Activated naive CD4-positive, alpha-beta T cell treated with anti-CD3 and anti-CD28 coated beads, Interleukin-2, amount 50 U/mL, for 72 hours (primary cell): ENCODE measurements at regions not wholly inside any gene's neighbourhood (a gene's known extent, or its start where the extent isn't known, plus 50 kb on each side); places are given as distances from the start of the nearest gene placed in this dataset.

Source experiments
- ATAC-seq, 2 donors: fragments of 150-1000 bp; cut with Tn5 transposase; 2 replicates each; pipeline ENCODE4 v1.10.0; 2021; ENCODE audit warnings: mild to moderate bottlenecking in 2 of 2, moderate library complexity in 2 of 2
- DNase-seq, 2 donors: peaks; one replicate each; pipeline ENCODE4 v3.0.0; 2021 to 2022; ENCODE audit warnings: low spot score in 2 of 2
- H3K27ac Mint-ChIP-seq, 2 donors: one replicate each; pipeline ENCODE4 v1.8.0; 2022; ENCODE audit warnings: mild to moderate bottlenecking in 2 of 2, mixed read lengths in 2 of 2
- H3K36me3 Mint-ChIP-seq, 2 donors: one replicate each; pipeline ENCODE4 v1.8.0; 2022; ENCODE audit warnings: mixed read lengths in 2 of 2
- H3K9me3 Mint-ChIP-seq, 2 donors: one replicate each; pipeline ENCODE4 v1.8.0; 2022; ENCODE audit warnings: mixed read lengths in 2 of 2

GRCh38 chr9:80560976-80561375 is 989.2 kb downstream of the TLE4 start:
- DNase-seq: no peak
- Mint-ChIP-seq H3K36me3 (no peaks in the 10 kb centered on the region), H3K9me3 (peaks cover 6 to 10% of the 10 kb centered on the region in 2 donors), H3K27ac (no peak overlapping the region)
- ATAC-seq: no peak

- H3K9me3 Mint-ChIP-seq: peaks cover 0 to 3% of the 10 kb centered on the region in 2 donors
- ATAC-seq: no peak
- no peak overlapping the region for H3K27ac Mint-ChIP-seq
- no peak for DNase-seq
- no peaks in the 10 kb centered on the region for H3K36me3 Mint-ChIP-seq
Observed at GRCh38 chr9:80557256-80557655, 985.5 kb downstream of the TLE4 start.

- no peaks in the 10 kb centered on the region for H3K36me3 Mint-ChIP-seq
- H3K27ac Mint-ChIP-seq: no peak overlapping the region
- DNase-seq (no peak), ATAC-seq (no peak)
- peaks cover 0 to 3% of the 10 kb centered on the region in 2 donors for H3K9me3 Mint-ChIP-seq
Observed at GRCh38 chr9:80556631-80557030, 984.9 kb downstream of the TLE4 start.

- Mint-ChIP-seq H3K27ac (no peak overlapping the region), H3K36me3 (no peaks in the 10 kb centered on the region), H3K9me3 (peaks cover 0 to 3% of the 10 kb centered on the region in 2 donors)
- ATAC-seq: no peak
- DNase-seq: no peak
Observed at GRCh38 chr9:80555782-80556325, 984.1 kb downstream of the TLE4 start.

DNA sequence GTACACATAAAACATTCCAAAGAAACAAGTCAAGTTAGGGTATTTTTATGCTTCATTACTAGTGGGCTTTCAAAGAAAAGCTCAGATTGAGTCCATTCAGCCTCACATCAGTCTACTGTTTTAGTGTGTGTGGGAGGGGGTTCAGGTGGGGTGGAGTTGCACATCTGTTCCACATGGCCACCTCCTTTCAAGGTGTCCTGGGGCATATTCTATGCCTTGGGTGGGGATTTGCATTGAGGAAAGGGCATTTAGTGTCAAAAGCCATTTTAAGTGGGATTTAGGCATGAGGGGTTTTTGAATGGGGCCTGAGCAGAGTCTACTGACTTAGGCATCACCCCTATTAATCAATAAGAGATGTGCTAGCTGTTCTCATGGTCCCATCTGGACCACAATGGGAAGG is 983.1 kb downstream of the TLE4 start:
- H3K27ac Mint-ChIP-seq: no peak overlapping the region
- no peaks in the 10 kb centered on the region for H3K36me3 Mint-ChIP-seq
- DNase-seq: no peak
- ATAC-seq: no peak
- H3K9me3 Mint-ChIP-seq: peaks cover 0 to 3% of the 10 kb centered on the region in 2 donors

GRCh38 chr9:80554301-80554700 is 982.5 kb downstream of the TLE4 start:
- no peak overlapping the region for H3K27ac Mint-ChIP-seq
- no peak for ATAC-seq
- H3K36me3 Mint-ChIP-seq: no peaks in the 10 kb centered on the region
- peaks cover 0 to 3% of the 10 kb centered on the region in 2 donors for H3K9me3 Mint-ChIP-seq
- no peak for DNase-seq

- Mint-ChIP-seq H3K36me3 (no peaks in the 10 kb centered on the region), H3K27ac (no peak overlapping the region), H3K9me3 (peaks cover 0 to 4% of the 10 kb centered on the region in 2 donors)
- ATAC-seq (no peak), DNase-seq (no peak)
Observed at GRCh38 chr9:80552931-80553330, 981.2 kb downstream of the TLE4 start.

- Mint-ChIP-seq H3K27ac (no peak overlapping the region), H3K36me3 (no peaks in the 10 kb centered on the region), H3K9me3 (peaks cover 3 to 4% of the 10 kb centered on the region in 2 donors)
- no peak for DNase-seq
- ATAC-seq: no peak
Observed at GRCh38 chr9:80550181-80550580, 978.4 kb downstream of the TLE4 start.

GRCh38 chr9:80547613-80548012 is 975.8 kb downstream of the TLE4 start:
- ATAC-seq: no peak
- no peak for DNase-seq
- Mint-ChIP-seq H3K9me3 (peaks cover 3 to 4% of the 10 kb centered on the region in 2 donors), H3K36me3 (no peaks in the 10 kb centered on the region), H3K27ac (no peak overlapping the region)

DNA sequence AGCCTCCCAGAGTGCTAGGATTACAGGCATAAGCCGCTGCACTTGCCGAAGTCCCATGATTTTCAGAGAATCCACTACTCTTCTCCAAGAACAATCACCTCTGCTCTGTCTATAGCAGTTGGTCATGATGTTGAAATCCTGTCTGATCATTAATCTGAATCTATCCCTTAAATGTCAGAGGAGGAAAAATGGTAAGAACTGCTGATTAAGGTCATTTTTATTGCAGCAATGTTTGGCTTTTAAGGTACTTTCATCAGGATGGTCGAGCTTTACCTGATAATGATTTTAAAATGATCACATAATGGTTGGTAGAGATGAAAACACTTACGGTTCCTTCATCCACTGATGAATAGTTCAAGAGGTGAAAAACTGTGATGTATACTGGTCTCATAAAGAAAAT is 968.6 kb downstream of the TLE4 start:
- Mint-ChIP-seq H3K9me3 (peaks cover 4 to 10% of the 10 kb centered on the region in 2 donors), H3K36me3 (no peaks in the 10 kb centered on the region), H3K27ac (no peak overlapping the region)
- DNase-seq (no peak), ATAC-seq (no peak)

DNA sequence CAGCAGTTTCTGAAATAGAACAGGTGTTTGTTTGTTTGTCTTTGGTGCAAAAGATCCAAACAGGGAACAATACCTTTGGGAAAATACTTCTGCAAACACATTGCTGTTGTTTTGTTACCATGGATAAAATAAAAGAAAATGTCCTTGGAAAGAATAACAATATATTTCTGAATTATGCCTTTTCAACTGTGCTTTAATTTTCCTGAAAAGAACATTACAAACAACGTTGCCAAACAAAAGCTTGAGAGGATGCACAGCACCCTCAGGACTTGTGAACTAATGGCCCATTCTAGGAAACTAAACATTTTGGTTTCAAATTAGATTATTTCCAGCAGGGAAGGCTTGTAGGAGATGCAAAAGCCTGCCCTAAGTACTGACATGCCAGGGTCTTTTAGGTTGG is 967.2 kb downstream of the TLE4 start:
- Mint-ChIP-seq H3K36me3 (no peaks in the 10 kb centered on the region), H3K9me3 (peaks cover 13 to 15% of the 10 kb centered on the region in 2 donors), H3K27ac (no peak overlapping the region)
- ATAC-seq: no peak
- DNase-seq: no peak

- DNase-seq (no peak), ATAC-seq (no peak)
- Mint-ChIP-seq H3K27ac (no peak overlapping the region), H3K36me3 (peaks cover 0 to 21% of the 10 kb centered on the region in 2 donors), H3K9me3 (peaks cover 29 to 32% of the 10 kb centered on the region in 2 donors)
Observed at GRCh38 chr9:80522465-80522864, 950.7 kb downstream of the TLE4 start.

- ATAC-seq (no peak), DNase-seq (no peak)
- Mint-ChIP-seq H3K27ac (no peak overlapping the region), H3K36me3 (peaks cover 0 to 12% of the 10 kb centered on the region in 2 donors), H3K9me3 (peaks cover 25 to 33% of the 10 kb centered on the region in 2 donors)
Observed at GRCh38 chr9:80521151-80521550, 949.4 kb downstream of the TLE4 start.

DNA sequence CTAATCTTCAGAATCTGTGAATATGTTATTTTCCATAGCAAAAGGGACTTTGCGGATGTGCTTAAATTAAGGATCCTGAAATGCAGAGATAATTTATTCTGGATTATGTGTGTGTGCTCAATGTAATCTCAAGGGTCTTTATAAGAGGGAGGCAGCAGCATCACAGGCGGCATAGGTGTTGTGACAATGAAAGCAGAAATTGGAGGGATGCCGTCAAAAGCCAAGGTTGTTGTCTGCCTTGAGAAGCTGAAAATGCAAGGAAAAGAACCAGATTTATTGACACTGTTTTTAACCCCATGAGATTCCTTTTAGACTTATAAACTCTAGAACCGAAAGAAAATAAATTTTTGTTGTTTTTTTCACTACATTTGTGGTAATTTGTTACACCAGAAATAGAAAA is 948.5 kb downstream of the TLE4 start:
- no peak for ATAC-seq
- DNase-seq: no peak
- H3K9me3 Mint-ChIP-seq: peaks cover 22 to 30% of the 10 kb centered on the region in 2 donors
- peaks cover 0 to 8% of the 10 kb centered on the region in 2 donors for H3K36me3 Mint-ChIP-seq
- H3K27ac Mint-ChIP-seq: no peak overlapping the region

GRCh38 chr9:80518441-80518840 is 946.7 kb downstream of the TLE4 start:
- Mint-ChIP-seq H3K9me3 (peaks cover 18 to 44% of the 10 kb centered on the region in 2 donors), H3K27ac (no peak overlapping the region), H3K36me3 (no peaks in the 10 kb centered on the region)
- no peak for DNase-seq
- no peak for ATAC-seq

DNA sequence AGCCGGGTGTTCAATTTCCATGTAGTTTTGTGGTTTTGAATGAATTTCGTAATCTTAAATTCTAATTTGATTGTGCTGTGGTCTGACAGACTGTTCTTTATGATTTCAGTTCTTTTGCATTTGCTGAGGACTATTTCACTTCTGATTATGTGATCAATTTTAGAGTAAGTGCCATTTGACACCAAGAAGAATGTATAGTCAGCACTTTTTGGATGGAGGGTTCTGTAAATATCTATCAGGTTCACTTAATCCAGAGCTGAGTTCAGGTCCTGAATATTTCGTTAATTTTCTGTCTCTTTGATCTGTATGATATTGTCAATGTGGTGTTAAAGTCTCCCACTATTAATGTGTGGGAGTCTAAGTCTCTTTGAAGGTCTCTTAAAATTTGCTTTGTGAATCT is 944.9 kb downstream of the TLE4 start:
- Mint-ChIP-seq H3K9me3 (peaks cover 27 to 51% of the 10 kb centered on the region in 2 donors), H3K36me3 (no peaks in the 10 kb centered on the region), H3K27ac (no peak overlapping the region)
- DNase-seq (no peak), ATAC-seq (no peak)

DNA sequence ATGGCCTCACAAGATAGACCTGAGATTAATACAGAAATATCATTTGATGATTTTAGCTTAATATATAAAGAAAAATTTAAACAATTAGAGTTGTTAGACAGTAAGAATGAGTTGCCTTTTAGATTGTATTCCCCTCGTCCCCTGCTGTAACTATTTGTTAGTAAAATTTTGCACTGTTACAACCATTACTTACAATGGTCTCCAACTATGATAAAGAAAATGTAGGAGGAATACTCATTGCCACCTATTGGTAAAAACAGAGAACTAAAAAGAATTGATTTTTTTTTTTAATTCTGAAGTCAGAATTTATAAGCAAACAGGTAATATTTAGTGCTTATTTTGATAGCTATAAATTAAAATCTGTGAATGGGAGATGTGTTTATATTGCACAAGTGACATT is 937.6 kb downstream of the TLE4 start:
- H3K36me3 Mint-ChIP-seq: no peaks in the 10 kb centered on the region
- peaks cover 13 to 29% of the 10 kb centered on the region in 2 donors for H3K9me3 Mint-ChIP-seq
- no peak for ATAC-seq

DNA sequence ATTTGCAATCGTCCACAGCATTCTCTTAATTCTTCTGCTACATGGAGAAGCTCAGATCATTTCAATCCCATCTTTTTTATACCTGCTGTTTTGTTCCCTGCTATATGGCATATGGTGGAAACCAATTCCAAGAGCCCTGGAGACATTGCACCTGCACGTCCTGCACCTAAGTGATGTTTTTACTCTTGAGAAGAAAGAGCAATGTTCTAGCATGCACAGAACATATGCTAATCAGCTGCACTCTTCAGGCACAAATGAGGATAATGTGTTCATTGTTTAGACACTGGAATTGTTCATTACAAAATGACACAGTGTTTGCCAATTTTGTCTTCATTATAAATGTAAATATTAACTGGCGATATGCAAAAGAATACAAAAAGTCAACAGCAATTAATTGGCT is 935.8 kb downstream of the TLE4 start:
- no peak for ATAC-seq
- peaks cover 9 to 19% of the 10 kb centered on the region in 2 donors for H3K9me3 Mint-ChIP-seq
- DNase-seq: no peak
- no peaks in the 10 kb centered on the region for H3K36me3 Mint-ChIP-seq
- H3K27ac Mint-ChIP-seq: no peak overlapping the region

More for the DNA sequence above, 937.6 kb downstream of the TLE4 start:
- no peak overlapping the region for H3K27ac Mint-ChIP-seq
- DNase-seq: no peak
